Panc1 (cell line): ENCODE measurements at regions not wholly inside any gene's neighbourhood (a gene's known extent, or its start where the extent isn't known, plus 50 kb on each side); places are given as distances from the start of the nearest gene placed in this dataset.

Source experiments
- CTCF ChIP-seq: fragments of 450-650 bp; IDR thresholded peaks from 2 replicates; pipeline ENCODE4 v1.5.1; 2017; ENCODE audit warnings: mild to moderate bottlenecking
- POLR2AphosphoS5 ChIP-seq: IDR thresholded peaks from 2 replicates; pipeline ENCODE4 v1.6.1; 2012; ENCODE audit warnings: mild to moderate bottlenecking, low read depth, low read length, moderate library complexity
- REST ChIP-seq, 2 experiments: IDR thresholded peaks; 2 replicates each; pipeline ENCODE4 v1.6.1; 2011 to 2012; ENCODE audit warnings: low read depth in 2 of 2, control low read depth in 1 of 2, low read length in 1 of 2, mild to moderate bottlenecking in 1 of 2, moderate library complexity in 1 of 2; ENCODE audit not compliant: insufficient read depth in 1 of 2
- SIN3A ChIP-seq: IDR thresholded peaks from 2 replicates; pipeline ENCODE4 v1.6.1; 2012; ENCODE audit warnings: low read depth, mild to moderate bottlenecking, low read length, moderate library complexity, borderline replicate concordance; ENCODE audit not compliant: insufficient read depth

GRCh38 chr1:234532503-234532922, 53.5 kb upstream of the TARBP1 start:
- no peak for TF ChIP-seq CTCF
- TF ChIP-seq POLR2AphosphoS5, result no peak
- no peak for TF ChIP-seq REST (IDR thresholded peaks at IDR 0.05; ENCODE audit: insufficient read depth in 1 of 2, low read depth in 2 of 2, low read length in 1 of 2)
- TF ChIP-seq SIN3A, result no peak
